ENCODE measurements at regions not wholly inside any gene's neighbourhood (a gene's known extent, or its start where the extent isn't known, plus 50 kb on each side); places are given as distances from the start of the nearest gene placed in this dataset.
"Not testable (repeated sequence)": the region's sequence is repeated elsewhere in the genome, so short reads cannot be mapped to it uniquely, and the experiment has no call there.

- not testable (repeated sequence) for H3K36me3 Mint-ChIP-seq (ENCODE audit: insufficient read depth); DNase-seq (ENCODE audit: low spot score, unreplicated experiment); H3K27ac Mint-ChIP-seq; H3K27me3 Mint-ChIP-seq; H3K4me3 Mint-ChIP-seq (ENCODE audit: low read depth); H3K4me1 Mint-ChIP-seq (ENCODE audit: low read depth)
- H3K9me3 Mint-ChIP-seq (ENCODE audit: low read depth) = peaks cover 49% of the 10 kb centered on the region
Measured at GRCh38 chr11:13614918-13615317, 53.5 kb upstream of the FAR1 start.

GRCh38 chr11:13608656-13609055 lies 59.8 kb upstream of the FAR1 start:
- Mint-ChIP-seq H3K9me3 (ENCODE audit: low read depth) (peaks cover 4% of the 10 kb centered on the region), H3K27ac (no peak overlapping the region), H3K36me3 (ENCODE audit: insufficient read depth) (no peaks in the 10 kb centered on the region), H3K27me3 (peaks cover 7% of the 10 kb centered on the region), H3K4me1 (ENCODE audit: low read depth) (peaks cover 6% of the 10 kb centered on the region), H3K4me3 (ENCODE audit: low read depth) (no peak overlapping the region)
- DNase-seq (ENCODE audit: low spot score, unreplicated experiment) = no peak
- TF ChIP-seq CTCF (IDR thresholded peaks at IDR 0.05; ENCODE audit: unreplicated experiment) = no peak

- no peak for TF ChIP-seq CTCF (IDR thresholded peaks at IDR 0.05; ENCODE audit: unreplicated experiment)
- Mint-ChIP-seq H3K4me3 (ENCODE audit: low read depth) (no peak overlapping the region), H3K4me1 (ENCODE audit: low read depth) (no peaks in the 10 kb centered on the region), H3K27ac (no peak overlapping the region), H3K27me3 (peaks cover 7% of the 10 kb centered on the region), H3K36me3 (ENCODE audit: insufficient read depth) (no peaks in the 10 kb centered on the region), H3K9me3 (ENCODE audit: low read depth) (no peaks in the 10 kb centered on the region)
- DNase-seq (ENCODE audit: low spot score, unreplicated experiment) = no peak
Measured at GRCh38 chr11:13606701-13607100, 61.8 kb upstream of the FAR1 start.

GRCh38 chr11:13603661-13604060 lies 64.8 kb upstream of the FAR1 start:
- H3K4me3 Mint-ChIP-seq (ENCODE audit: low read depth) = no peak overlapping the region
- DNase-seq (ENCODE audit: low spot score, unreplicated experiment) = no peak
- H3K4me1 Mint-ChIP-seq (ENCODE audit: low read depth) = no peaks in the 10 kb centered on the region
- H3K9me3 Mint-ChIP-seq (ENCODE audit: low read depth) = no peaks in the 10 kb centered on the region
- H3K36me3 Mint-ChIP-seq (ENCODE audit: insufficient read depth) = no peaks in the 10 kb centered on the region
- no peak for TF ChIP-seq CTCF (IDR thresholded peaks at IDR 0.05; ENCODE audit: unreplicated experiment)
- H3K27ac Mint-ChIP-seq = no peak overlapping the region
- peaks cover 5% of the 10 kb centered on the region for H3K27me3 Mint-ChIP-seq

GRCh38 chr11:13602844-13603243 lies 65.6 kb upstream of the FAR1 start:
- no peak for DNase-seq (ENCODE audit: low spot score, unreplicated experiment)
- Mint-ChIP-seq H3K9me3 (ENCODE audit: low read depth) (no peaks in the 10 kb centered on the region), H3K4me1 (ENCODE audit: low read depth) (peaks cover 5% of the 10 kb centered on the region), H3K36me3 (ENCODE audit: insufficient read depth) (no peaks in the 10 kb centered on the region), H3K4me3 (ENCODE audit: low read depth) (no peak overlapping the region), H3K27me3 (peaks cover 8% of the 10 kb centered on the region), H3K27ac (no peak overlapping the region)
- peak; percentile 31 for TF ChIP-seq CTCF (IDR thresholded peaks at IDR 0.05; ENCODE audit: unreplicated experiment)

GRCh38 chr11:13596611-13597326 lies 71.7 kb upstream of the FAR1 start:
- Mint-ChIP-seq H3K36me3 (ENCODE audit: insufficient read depth) (no peaks in the 10 kb centered on the region), H3K27me3 (peaks cover 10% of the 10 kb centered on the region), H3K4me1 (ENCODE audit: low read depth) (peaks cover 5% of the 10 kb centered on the region), H3K9me3 (ENCODE audit: low read depth) (peaks cover 2% of the 10 kb centered on the region), H3K4me3 (ENCODE audit: low read depth) (no peak overlapping the region), H3K27ac (no peak overlapping the region)
- no peak for TF ChIP-seq CTCF (IDR thresholded peaks at IDR 0.05; ENCODE audit: unreplicated experiment)
- no peak for DNase-seq (ENCODE audit: low spot score, unreplicated experiment)

Measured in progenitor cell of endocrine pancreas (in vitro differentiated cells).